ENCODE measurements at regions not wholly inside any gene's neighbourhood (a gene's known extent, or its start where the extent isn't known, plus 50 kb on each side); places are given as distances from the start of the nearest gene placed in this dataset.

DNA sequence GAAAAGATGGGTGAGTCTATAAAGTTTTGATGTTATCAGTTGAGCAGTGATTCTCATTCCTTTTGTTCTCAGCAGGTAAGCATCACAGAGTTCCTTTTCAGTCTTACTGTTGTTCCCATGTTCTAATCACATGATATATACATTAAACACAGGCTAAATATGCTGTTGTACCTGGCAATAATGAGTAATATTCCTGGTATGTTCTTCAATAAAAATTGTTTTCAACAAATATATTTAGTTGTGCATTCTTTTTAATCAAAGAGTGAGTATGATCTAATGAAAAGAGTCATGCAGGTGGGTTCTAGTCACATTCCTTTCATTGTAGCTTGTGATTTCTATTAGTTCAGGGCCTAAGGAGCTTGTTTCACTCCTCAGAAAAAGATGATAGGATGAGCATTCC is 288.3 kb upstream of the NETO1 start:
- intact Hi-C loops (cut with DNase I): no loop called here
- Histone ChIP-seq H3K27ac (replicated peaks in 1 of 4) (no peak overlapping the region), H3K4me1 (no peaks in the 10 kb centered on the region), H3K9me3 (no peaks in the 10 kb centered on the region), H3K4me3 (no peak overlapping the region), H3K36me3 (no peaks in the 10 kb centered on the region), H3K27me3 (no peaks in the 10 kb centered on the region)
- no peak for DNase-seq (ENCODE audit: extremely low spot score)
- no peak for TF ChIP-seq EP300 (IDR thresholded peaks at IDR 0.05)

DNA sequence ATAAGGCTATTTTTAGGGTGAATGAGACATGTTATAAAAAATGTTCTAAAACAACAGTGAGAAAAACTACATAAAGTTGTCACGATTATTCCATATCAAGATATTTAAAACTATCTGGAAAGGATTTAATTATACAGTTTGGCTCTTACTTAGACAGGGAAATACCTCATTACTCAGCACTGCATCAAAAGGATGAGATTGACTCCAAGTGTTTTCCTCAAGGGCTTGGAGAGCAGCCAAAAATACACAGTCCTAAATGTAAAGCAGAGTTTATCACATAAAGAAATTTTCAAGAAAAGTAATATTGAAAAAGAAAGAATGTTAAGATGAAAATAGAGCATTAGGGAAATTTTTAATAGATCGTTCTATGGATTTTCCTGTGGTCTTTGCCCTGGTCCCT is 285.5 kb upstream of the NETO1 start:
- intact Hi-C loops (cut with DNase I): no loop called here
- H3K27me3 ChIP-seq: no peaks in the 10 kb centered on the region
- no peaks in the 10 kb centered on the region for H3K9me3 ChIP-seq
- no peaks in the 10 kb centered on the region for H3K36me3 ChIP-seq
- WGBS: 51% methylated on average over 2 of the region's 2 CpGs
- no peak overlapping the region for H3K4me3 ChIP-seq
- H3K4me1 ChIP-seq: no peaks in the 10 kb centered on the region
- TF ChIP-seq POLR2A (IDR thresholded peaks at IDR 0.05; ENCODE audit: low read depth): no peak
- TF ChIP-seq POLR2AphosphoS5 (IDR thresholded peaks at IDR 0.05): no peak
- TF ChIP-seq EP300 (IDR thresholded peaks at IDR 0.05): no peak
- TF ChIP-seq, protein P1, sequence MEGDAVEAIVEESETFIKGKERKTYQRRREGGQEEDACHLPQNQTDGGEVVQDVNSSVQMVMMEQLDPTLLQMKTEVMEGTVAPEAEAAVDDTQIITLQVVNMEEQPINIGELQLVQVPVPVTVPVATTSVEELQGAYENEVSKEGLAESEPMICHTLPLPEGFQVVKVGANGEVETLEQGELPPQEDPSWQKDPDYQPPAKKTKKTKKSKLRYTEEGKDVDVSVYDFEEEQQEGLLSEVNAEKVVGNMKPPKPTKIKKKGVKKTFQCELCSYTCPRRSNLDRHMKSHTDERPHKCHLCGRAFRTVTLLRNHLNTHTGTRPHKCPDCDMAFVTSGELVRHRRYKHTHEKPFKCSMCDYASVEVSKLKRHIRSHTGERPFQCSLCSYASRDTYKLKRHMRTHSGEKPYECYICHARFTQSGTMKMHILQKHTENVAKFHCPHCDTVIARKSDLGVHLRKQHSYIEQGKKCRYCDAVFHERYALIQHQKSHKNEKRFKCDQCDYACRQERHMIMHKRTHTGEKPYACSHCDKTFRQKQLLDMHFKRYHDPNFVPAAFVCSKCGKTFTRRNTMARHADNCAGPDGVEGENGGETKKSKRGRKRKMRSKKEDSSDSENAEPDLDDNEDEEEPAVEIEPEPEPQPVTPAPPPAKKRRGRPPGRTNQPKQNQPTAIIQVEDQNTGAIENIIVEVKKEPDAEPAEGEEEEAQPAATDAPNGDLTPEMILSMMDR (IDR thresholded peaks at IDR 0.05): no peak
- no peak for DNase-seq (ENCODE audit: extremely low spot score)
- no peak overlapping the region for H3K27ac ChIP-seq (replicated peaks in 1 of 4)

DNA sequence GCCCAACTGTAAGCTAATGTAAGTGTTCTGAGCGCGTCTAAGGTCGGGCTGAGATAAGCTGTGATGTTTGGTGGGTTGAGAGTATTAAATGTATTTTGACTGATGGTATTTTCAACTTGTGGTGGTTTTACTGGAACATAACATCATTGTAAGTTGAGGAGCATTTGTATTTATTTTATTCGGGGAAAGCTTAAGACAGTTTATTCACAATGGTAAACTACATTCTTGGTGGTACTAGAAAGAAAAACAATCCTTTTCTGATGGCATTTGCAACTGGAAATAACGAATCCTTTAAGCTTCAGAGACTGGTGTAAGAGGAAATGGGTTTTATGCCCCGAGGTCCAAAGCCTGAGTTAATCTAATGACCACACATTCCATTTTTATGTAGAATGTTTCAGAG is 283.3 kb upstream of the NETO1 start:
- 70% methylated on average over 6 of the region's 6 CpGs for WGBS
- no peaks in the 10 kb centered on the region for H3K27me3 ChIP-seq
- DNase-seq (ENCODE audit: extremely low spot score): no peak
- H3K9me3 ChIP-seq: no peaks in the 10 kb centered on the region
- no peak overlapping the region for H3K27ac ChIP-seq (replicated peaks in 1 of 4)
- no peak overlapping the region for H3K4me3 ChIP-seq
- H3K4me1 ChIP-seq: no peaks in the 10 kb centered on the region
- TF ChIP-seq, protein P1 (IDR thresholded peaks at IDR 0.05): no peak
- no peak for TF ChIP-seq POLR2A (IDR thresholded peaks at IDR 0.05; ENCODE audit: low read depth)
- no peak for TF ChIP-seq EP300 (IDR thresholded peaks at IDR 0.05)
- no peak for TF ChIP-seq POLR2AphosphoS5 (IDR thresholded peaks at IDR 0.05)
- H3K36me3 ChIP-seq: no peaks in the 10 kb centered on the region
- intact Hi-C loops (cut with DNase I): no loop called here

DNA sequence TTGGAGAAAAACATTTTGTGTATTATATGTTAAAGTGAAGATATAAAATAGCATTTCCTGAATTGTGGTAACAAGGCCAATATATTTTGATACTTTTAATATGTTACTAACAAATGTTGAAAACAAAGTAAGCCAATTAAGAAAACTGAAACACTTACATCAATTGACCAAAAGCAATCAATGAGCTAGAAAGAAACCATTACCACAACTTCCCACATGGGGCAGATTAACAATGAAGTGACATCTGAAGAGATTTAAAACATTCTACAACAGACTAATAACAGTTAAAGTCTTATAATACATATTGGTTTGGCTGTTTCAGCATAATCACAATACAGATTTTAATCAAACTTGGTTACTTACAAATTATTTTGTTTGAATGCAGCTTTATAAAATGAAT is 282.4 kb upstream of the NETO1 start:
- TF ChIP-seq POLR2A (IDR thresholded peaks at IDR 0.05; ENCODE audit: low read depth): no peak
- TF ChIP-seq POLR2AphosphoS5 (IDR thresholded peaks at IDR 0.05): no peak
- TF ChIP-seq, protein P1 (IDR thresholded peaks at IDR 0.05): no peak
- TF ChIP-seq EP300 (IDR thresholded peaks at IDR 0.05): no peak
- DNase-seq (ENCODE audit: extremely low spot score): no peak
- no peaks in the 10 kb centered on the region for H3K27me3 ChIP-seq
- H3K36me3 ChIP-seq: no peaks in the 10 kb centered on the region
- intact Hi-C loops (cut with DNase I): no loop called here
- H3K9me3 ChIP-seq: no peaks in the 10 kb centered on the region
- H3K4me1 ChIP-seq: no peaks in the 10 kb centered on the region
- H3K4me3 ChIP-seq: no peak overlapping the region
- H3K27ac ChIP-seq (replicated peaks in 1 of 4): no peak overlapping the region

DNA sequence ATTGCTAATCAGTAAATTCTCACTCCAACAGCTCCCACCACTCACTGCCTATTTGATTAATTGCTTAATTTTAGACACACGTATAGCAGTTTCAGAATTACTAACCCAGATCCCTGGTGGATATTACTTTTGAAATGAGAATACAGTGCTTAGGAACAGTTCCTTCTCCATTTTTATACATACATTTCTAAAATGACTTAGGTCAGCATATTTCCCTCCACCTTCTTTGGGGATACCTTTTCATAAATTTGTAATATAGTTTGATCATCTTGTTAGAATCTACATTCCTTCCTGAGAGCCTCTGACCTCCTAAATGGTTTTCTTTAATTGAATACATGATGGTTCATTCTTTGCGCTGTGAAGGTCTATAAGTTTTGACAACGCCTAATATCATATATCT is 279.8 kb upstream of the NETO1 start:
- no peak overlapping the region for H3K27ac ChIP-seq (replicated peaks in 1 of 4)
- H3K27me3 ChIP-seq: no peaks in the 10 kb centered on the region
- H3K4me1 ChIP-seq: no peaks in the 10 kb centered on the region
- H3K36me3 ChIP-seq: no peaks in the 10 kb centered on the region
- H3K9me3 ChIP-seq: peaks cover 0 to 11% (median 0%) of the 10 kb centered on the region in 4 donors
- no peak for TF ChIP-seq EP300 (IDR thresholded peaks at IDR 0.05)
- no peak for TF ChIP-seq POLR2AphosphoS5 (IDR thresholded peaks at IDR 0.05)
- TF ChIP-seq, protein P1 (IDR thresholded peaks at IDR 0.05): no peak
- TF ChIP-seq POLR2A (IDR thresholded peaks at IDR 0.05; ENCODE audit: low read depth): no peak
- intact Hi-C loops (cut with DNase I): no loop called here
- WGBS: 50% methylated on average over 3 of the region's 3 CpGs
- H3K4me3 ChIP-seq: no peak overlapping the region
- no peak for DNase-seq (ENCODE audit: extremely low spot score)
